Small intestine (tissue), 7 donors: ENCODE measurements at regions not wholly inside any gene's neighbourhood (a gene's known extent, or its start where the extent isn't known, plus 50 kb on each side); places are given as distances from the start of the nearest gene placed in this dataset.

ENCODE experiments used
- DNase-seq, 2 donors: peaks; one replicate each; pipeline versions ENCODE4 v3.0.0 to v3.0.0-alpha.2; 2013
- FAIRE-seq: peaks from 2 replicates; lab custom pipeline; 2012; peaks lifted over from hg19 to GRCh38; lab: Jason Lieb, UNC
- H3K27ac ChIP-seq, 3 donors: one replicate each; pipeline ENCODE4 v1.5.1; 2013; ENCODE audit warnings: low read length in 2 of 3, mild to moderate bottlenecking in 2 of 3, control low read depth in 1 of 3, inconsistent platforms in 1 of 3, low read depth in 1 of 3, moderate library complexity in 1 of 3
- H3K27me3 ChIP-seq, 3 donors: one replicate each; pipeline ENCODE4 v1.6.1; 2013; ENCODE audit warnings: low read length in 3 of 3, inconsistent platforms in 1 of 3; ENCODE audit not compliant: control insufficient read depth in 3 of 3, insufficient read depth in 3 of 3
- H3K36me3 ChIP-seq, 3 donors: one replicate each; pipeline ENCODE4 v1.6.1; 2013; ENCODE audit warnings: low read length in 3 of 3, inconsistent platforms in 1 of 3, low read depth in 1 of 3, mild to moderate bottlenecking in 1 of 3, moderate library complexity in 1 of 3; ENCODE audit not compliant: control insufficient read depth in 3 of 3, insufficient read depth in 2 of 3
- H3K4me1 ChIP-seq, 3 donors: one replicate each; pipeline ENCODE4 v1.6.1; 2013; ENCODE audit warnings: low read length in 2 of 3, inconsistent platforms in 1 of 3, low read depth in 1 of 3, mild to moderate bottlenecking in 1 of 3, moderate library complexity in 1 of 3; ENCODE audit not compliant: control insufficient read depth in 3 of 3, insufficient read depth in 2 of 3
- H3K4me3 ChIP-seq, 3 donors: one replicate each; pipeline ENCODE4 v1.5.1; 2013; ENCODE audit warnings: low read length in 3 of 3, control low read depth in 1 of 3, inconsistent platforms in 1 of 3, low read depth in 1 of 3, mild to moderate bottlenecking in 1 of 3, moderate library complexity in 1 of 3
- H3K9me3 ChIP-seq, 2 donors: one replicate each; pipeline ENCODE4 v1.6.1; 2013; ENCODE audit warnings: low read depth in 1 of 2, low read length in 1 of 2; ENCODE audit not compliant: control insufficient read depth in 2 of 2, insufficient read depth in 1 of 2
- WGBS, 3 donors: extraction: QIAGEN DNeasy Blood & Tissue Kit; methylation state at CpG; one replicate each; pipeline ENCODE4 v1.1.7; 2013; 5-methylcytosine and 5-hydroxymethylcytosine counted together
- donor health status: healthy with polysubstance abuse.
- donor health status: control.
- donor health status: control.
- donor health status: Bipolar disorder and iron deficiency.
- donor health status: healthy.

- Histone ChIP-seq H3K9me3 (no peaks in the 10 kb centered on the region), H3K27me3 (no peaks in the 10 kb centered on the region), H3K27ac (no peak overlapping the region), H3K4me1 (no peaks in the 10 kb centered on the region), H3K36me3 (no peaks in the 10 kb centered on the region), H3K4me3 (no peak overlapping the region)
- FAIRE-seq (no peak), DNase-seq (no peak)
- WGBS, 3 donors, result 63 to 82% (median 66%) methylated on average over 2 of the region's 2 CpGs
Measured at GRCh38 chr7:46145412-46145811, 224.3 kb upstream of the IGFBP3 start.

- no peak for FAIRE-seq
- WGBS, 3 donors, result 53 to 69% (median 65%) methylated on average over 4 of the region's 4 CpGs
- H3K4me1 ChIP-seq, result no peaks in the 10 kb centered on the region
Measured at GRCh38 chr7:46143949-46144917, 223.2 kb upstream of the IGFBP3 start.

GRCh38 chr7:46143421-46143820 lies 222.3 kb upstream of the IGFBP3 start:
- Histone ChIP-seq H3K27ac (no peak overlapping the region), H3K4me1 (no peaks in the 10 kb centered on the region), H3K9me3 (no peaks in the 10 kb centered on the region), H3K27me3 (no peaks in the 10 kb centered on the region), H3K36me3 (no peaks in the 10 kb centered on the region), H3K4me3 (no peak overlapping the region)
- no peak for FAIRE-seq
- WGBS, 3 donors, result 89 to 94% (median 90%) methylated on average over 2 of the region's 2 CpGs
- no peak for DNase-seq

More at GRCh38 chr7:46143949-46144917, 223.2 kb upstream of the IGFBP3 start:
- no peak overlapping the region for H3K27ac ChIP-seq
- H3K4me3 ChIP-seq, result no peak overlapping the region
- no peaks in the 10 kb centered on the region for H3K36me3 ChIP-seq
- H3K27me3 ChIP-seq, result no peaks in the 10 kb centered on the region
- no peak for DNase-seq
- H3K9me3 ChIP-seq, result no peaks in the 10 kb centered on the region

GRCh38 chr7:46139079-46139478 lies 218.0 kb upstream of the IGFBP3 start:
- Histone ChIP-seq H3K4me1 (no peaks in the 10 kb centered on the region), H3K27me3 (no peaks in the 10 kb centered on the region), H3K36me3 (no peaks in the 10 kb centered on the region), H3K4me3 (no peak overlapping the region), H3K27ac (no peak overlapping the region), H3K9me3 (no peaks in the 10 kb centered on the region)
- DNase-seq, result no peak
- FAIRE-seq, result no peak

- no peaks in the 10 kb centered on the region for H3K36me3 ChIP-seq
- no peak for DNase-seq
- H3K27me3 ChIP-seq, result no peaks in the 10 kb centered on the region
- no peaks in the 10 kb centered on the region for H3K9me3 ChIP-seq
- H3K4me3 ChIP-seq, result no peak overlapping the region
- H3K27ac ChIP-seq, result no peak overlapping the region
- no peaks in the 10 kb centered on the region for H3K4me1 ChIP-seq
- no peak for FAIRE-seq
- WGBS, 3 donors, result 36 to 64% (median 50%) methylated on average over 3 of the region's 3 CpGs
Measured at GRCh38 chr7:46137725-46138124, 216.7 kb upstream of the IGFBP3 start.

- H3K4me3 ChIP-seq, result no peak overlapping the region
- H3K4me1 ChIP-seq, result no peaks in the 10 kb centered on the region
- H3K36me3 ChIP-seq, result no peaks in the 10 kb centered on the region
- H3K27ac ChIP-seq, result no peak overlapping the region
- no peak for FAIRE-seq
- no peak for DNase-seq
- no peaks in the 10 kb centered on the region for H3K27me3 ChIP-seq
- no peaks in the 10 kb centered on the region for H3K9me3 ChIP-seq
Measured at GRCh38 chr7:46135557-46135956, 214.5 kb upstream of the IGFBP3 start.

DNA sequence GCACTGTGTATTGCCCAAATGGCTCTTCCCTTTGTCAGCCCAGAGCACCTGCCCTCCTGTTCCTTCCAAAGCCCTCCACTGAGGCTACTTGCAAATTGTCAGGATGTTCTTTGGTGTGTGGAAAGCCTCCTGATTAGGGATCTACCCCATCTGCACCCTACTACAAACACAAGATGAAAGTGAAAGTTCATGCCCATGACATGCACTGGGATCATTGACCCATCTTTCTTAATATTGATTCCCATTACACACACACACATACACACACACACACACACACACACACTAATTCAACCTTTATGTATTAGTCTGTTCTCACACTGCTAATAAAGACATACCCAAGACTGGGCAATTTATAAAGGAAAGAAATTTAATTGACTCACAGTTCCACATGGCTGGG lies 213.7 kb upstream of the IGFBP3 start:
- H3K4me3 ChIP-seq, result no peak overlapping the region
- no peaks in the 10 kb centered on the region for H3K4me1 ChIP-seq
- no peak overlapping the region for H3K27ac ChIP-seq
- DNase-seq (no peak), FAIRE-seq (no peak)
- H3K9me3 ChIP-seq, result no peaks in the 10 kb centered on the region
- no peaks in the 10 kb centered on the region for H3K27me3 ChIP-seq
- no peaks in the 10 kb centered on the region for H3K36me3 ChIP-seq

- no peak overlapping the region for H3K27ac ChIP-seq
- H3K4me1 ChIP-seq, result no peaks in the 10 kb centered on the region
- DNase-seq (no peak), FAIRE-seq (no peak)
- no peaks in the 10 kb centered on the region for H3K36me3 ChIP-seq
- no peaks in the 10 kb centered on the region for H3K9me3 ChIP-seq
- no peak overlapping the region for H3K4me3 ChIP-seq
- H3K27me3 ChIP-seq, result no peaks in the 10 kb centered on the region
- 83 to 95% (median 92%) methylated on average over 4 of the region's 4 CpGs for WGBS, 3 donors
Measured at GRCh38 chr7:46134385-46134784, 213.3 kb upstream of the IGFBP3 start.

DNA sequence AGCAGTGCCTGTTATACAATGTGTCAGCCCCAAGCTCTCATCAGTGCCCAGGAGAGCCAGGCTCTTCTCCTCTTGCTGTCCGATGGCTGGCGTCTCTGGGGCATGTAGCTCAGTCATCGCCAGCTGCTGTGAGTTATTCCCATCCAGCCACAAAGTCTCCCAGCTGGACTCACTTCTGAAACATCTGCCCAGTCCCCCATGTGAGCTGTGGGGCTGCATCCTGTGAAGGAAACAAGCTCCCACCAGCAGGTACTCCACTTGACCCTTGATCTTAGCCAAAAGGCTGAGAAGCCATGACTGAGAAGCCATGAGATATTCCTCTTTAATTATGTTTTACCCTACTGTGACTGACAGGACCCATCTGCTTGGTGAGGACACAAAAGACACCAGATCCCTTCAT lies 212.7 kb upstream of the IGFBP3 start:
- Histone ChIP-seq H3K27ac (no peak overlapping the region), H3K27me3 (no peaks in the 10 kb centered on the region), H3K4me3 (no peak overlapping the region), H3K36me3 (no peaks in the 10 kb centered on the region), H3K4me1 (no peaks in the 10 kb centered on the region), H3K9me3 (no peaks in the 10 kb centered on the region)
- DNase-seq (no peak), FAIRE-seq (no peak)
- WGBS, 3 donors, result 88 to 92% (median 89%) methylated on average over 3 of the region's 3 CpGs
